Pancreas (tissue), 10 donors: ENCODE measurements at regions not wholly inside any gene's neighbourhood (a gene's known extent, or its start where the extent isn't known, plus 50 kb on each side); places are given as distances from the start of the nearest gene placed in this dataset.

Source experiments
- ATAC-seq, 4 donors: fragments of 200-7000 bp; cut with Tn5 transposase; one replicate each; pipeline versions ENCODE4 v1.8.0 to v1.9.1; 2020; ENCODE audit warnings: mild to moderate bottlenecking in 4 of 4, moderate library complexity in 4 of 4
- DNase-seq, 6 donors: peaks; one replicate each; pipeline ENCODE4 v3.0.0-alpha.2; 2020
- FAIRE-seq: peaks from 2 replicates; lab custom pipeline; 2012; peaks lifted over from hg19 to GRCh38; lab: Jason Lieb, UNC
- H3K27ac ChIP-seq, 4 donors: fragments of 200-600 bp; sonication (generic); 1 replicate in 3 of 4; 2 replicates in 1 of 4; pipeline versions ENCODE4 v1.5.0 to v1.8.0; 2020
- H3K27me3 ChIP-seq, 4 donors: fragments of 200-600 bp; one replicate each; pipeline ENCODE4 v1.8.0; 2021
- H3K36me3 ChIP-seq, 3 donors: fragments of 200-600 bp; sonication (generic) in 1 of 3; one replicate each; pipeline versions ENCODE4 v1.5.0 to v1.8.0; 2020 to 2021
- H3K4me1 ChIP-seq, 3 donors: fragments of 200-600 bp; one replicate each; pipeline ENCODE4 v1.8.0; 2021
- H3K4me3 ChIP-seq, 4 donors: fragments of 200-600 bp; sonication (generic) in 2 of 4; one replicate each; pipeline versions ENCODE4 v1.5.0 to v1.8.0; 2020 to 2021
- H3K9me3 ChIP-seq, 4 donors: fragments of 200-600 bp; one replicate each; pipeline ENCODE4 v1.8.0; 2021
- WGBS, 2 donors: extraction: QIAGEN DNeasy Blood & Tissue Kit; methylation state at CpG; one replicate each; pipeline ENCODE4 v1.1.7; 2013; 5-methylcytosine and 5-hydroxymethylcytosine counted together
- intact Hi-C, 3 donors: fragments of 100-400 bp; cut with DNase I; formaldehyde crosslinking; loops; one replicate each; pipeline versions ENCODE4 v1.11.1 to v1.14.2; 2022
- TF ChIP-seq, protein P1 (sequence below), 4 donors: fragments of 200-600 bp; sonication (generic) in 3 of 4; IDR thresholded peaks; one replicate each; pipeline versions ENCODE4 v1.5.0 to v1.8.0; 2021; ENCODE audit warnings: antibody characterized with exemption in 4 of 4
- donor health status: healthy with polysubstance abuse.
- donor health status: DM: no; HTN: no; CAD: no; lungs with moderate emphysema.
- donor health status: DM: no; HTN: no; CAD: no.
- donor health status: control.
- donor health status: control.
- donor health status: Bipolar disorder and iron deficiency.
- donor health status: DM: yes; HTN: yes; CAD: no.
- donor health status: DM: no; HTN: no; CAD: no.
- donor health status: DM: no; HTN: no; CAD: no.
- donor health status: DM: yes; HTN: yes; CAD: no.

DNA sequence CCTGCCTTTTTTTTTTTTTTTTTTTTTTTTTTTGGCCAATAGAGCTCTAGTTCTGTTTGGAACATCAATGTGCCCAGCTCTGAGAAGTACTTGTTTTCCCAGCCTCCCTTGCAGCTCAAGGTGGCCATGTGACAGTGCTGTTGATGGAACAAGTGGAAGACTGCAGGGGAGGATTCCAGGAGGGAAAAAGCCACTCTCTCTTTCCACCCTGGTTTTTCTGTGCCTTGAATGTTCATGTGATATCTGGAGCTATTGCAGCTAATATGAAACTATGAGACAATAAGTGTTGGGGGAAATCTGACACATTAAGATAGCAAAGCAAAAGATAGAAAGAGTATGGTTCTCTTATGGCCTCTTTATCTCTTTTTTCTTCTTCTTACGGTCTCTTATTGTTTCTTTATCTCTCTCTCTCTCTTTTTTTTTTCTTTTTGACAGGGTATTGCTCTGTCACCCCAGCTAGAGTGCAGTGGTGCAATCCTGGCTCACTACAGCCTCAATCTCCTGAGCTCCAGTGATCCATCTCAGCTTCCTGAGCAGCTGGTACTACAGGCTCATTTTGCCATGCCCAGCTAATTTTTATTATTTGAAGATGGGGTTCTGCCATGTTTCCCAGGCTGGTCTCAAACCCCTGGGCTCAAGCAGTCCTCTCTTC, 192.0 kb upstream of the LNX1 start:
- Histone ChIP-seq H3K36me3 (no peaks in the 10 kb centered on the region), H3K9me3 (no peaks in the 10 kb centered on the region), H3K4me1 (no peaks in the 10 kb centered on the region), H3K27ac (no peak overlapping the region), H3K4me3 (no peak overlapping the region), H3K27me3 (no peaks in the 10 kb centered on the region)
- DNase-seq (no peak), FAIRE-seq (no peak), ATAC-seq (no peak)
- 56 to 66% methylated on average over 1 of the region's 1 CpG for WGBS, 2 donors
- intact Hi-C loops, result no loop called here
- TF ChIP-seq, protein P1, sequence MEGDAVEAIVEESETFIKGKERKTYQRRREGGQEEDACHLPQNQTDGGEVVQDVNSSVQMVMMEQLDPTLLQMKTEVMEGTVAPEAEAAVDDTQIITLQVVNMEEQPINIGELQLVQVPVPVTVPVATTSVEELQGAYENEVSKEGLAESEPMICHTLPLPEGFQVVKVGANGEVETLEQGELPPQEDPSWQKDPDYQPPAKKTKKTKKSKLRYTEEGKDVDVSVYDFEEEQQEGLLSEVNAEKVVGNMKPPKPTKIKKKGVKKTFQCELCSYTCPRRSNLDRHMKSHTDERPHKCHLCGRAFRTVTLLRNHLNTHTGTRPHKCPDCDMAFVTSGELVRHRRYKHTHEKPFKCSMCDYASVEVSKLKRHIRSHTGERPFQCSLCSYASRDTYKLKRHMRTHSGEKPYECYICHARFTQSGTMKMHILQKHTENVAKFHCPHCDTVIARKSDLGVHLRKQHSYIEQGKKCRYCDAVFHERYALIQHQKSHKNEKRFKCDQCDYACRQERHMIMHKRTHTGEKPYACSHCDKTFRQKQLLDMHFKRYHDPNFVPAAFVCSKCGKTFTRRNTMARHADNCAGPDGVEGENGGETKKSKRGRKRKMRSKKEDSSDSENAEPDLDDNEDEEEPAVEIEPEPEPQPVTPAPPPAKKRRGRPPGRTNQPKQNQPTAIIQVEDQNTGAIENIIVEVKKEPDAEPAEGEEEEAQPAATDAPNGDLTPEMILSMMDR (IDR thresholded peaks at IDR 0.05), result no peak

DNA sequence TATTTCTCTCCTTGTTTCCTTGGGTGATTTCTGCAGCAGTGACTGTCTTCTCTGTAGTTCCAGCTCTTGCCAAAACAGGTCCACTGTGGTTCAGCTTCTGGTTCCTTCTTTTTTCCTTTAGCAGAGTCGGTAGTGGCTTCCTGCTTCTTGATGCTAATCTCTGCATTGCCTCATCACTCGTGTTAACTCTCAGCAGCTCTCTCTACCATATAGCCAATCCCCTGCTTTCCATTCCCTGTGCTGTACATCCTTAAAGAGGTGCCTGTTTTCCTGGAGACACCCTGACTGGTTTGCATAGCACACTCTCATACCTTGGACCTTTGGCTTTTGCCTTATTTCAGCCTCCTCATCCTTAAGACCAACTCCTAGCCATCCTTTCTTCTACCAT, 191.2 kb upstream of the LNX1 start:
- DNase-seq (no peak), ATAC-seq (peak in 1 of 4 donors; percentile 28), FAIRE-seq (no peak)
- Histone ChIP-seq H3K4me3 (no peak overlapping the region), H3K36me3 (no peaks in the 10 kb centered on the region), H3K27ac (no peak overlapping the region), H3K4me1 (no peaks in the 10 kb centered on the region), H3K9me3 (no peaks in the 10 kb centered on the region), H3K27me3 (no peaks in the 10 kb centered on the region)
- WGBS, 2 donors, result 36 to 50% methylated on average over 2 of the region's 2 CpGs
- intact Hi-C loops, result no loop called here
- TF ChIP-seq, protein P1 (IDR thresholded peaks at IDR 0.05), result no peak

DNA sequence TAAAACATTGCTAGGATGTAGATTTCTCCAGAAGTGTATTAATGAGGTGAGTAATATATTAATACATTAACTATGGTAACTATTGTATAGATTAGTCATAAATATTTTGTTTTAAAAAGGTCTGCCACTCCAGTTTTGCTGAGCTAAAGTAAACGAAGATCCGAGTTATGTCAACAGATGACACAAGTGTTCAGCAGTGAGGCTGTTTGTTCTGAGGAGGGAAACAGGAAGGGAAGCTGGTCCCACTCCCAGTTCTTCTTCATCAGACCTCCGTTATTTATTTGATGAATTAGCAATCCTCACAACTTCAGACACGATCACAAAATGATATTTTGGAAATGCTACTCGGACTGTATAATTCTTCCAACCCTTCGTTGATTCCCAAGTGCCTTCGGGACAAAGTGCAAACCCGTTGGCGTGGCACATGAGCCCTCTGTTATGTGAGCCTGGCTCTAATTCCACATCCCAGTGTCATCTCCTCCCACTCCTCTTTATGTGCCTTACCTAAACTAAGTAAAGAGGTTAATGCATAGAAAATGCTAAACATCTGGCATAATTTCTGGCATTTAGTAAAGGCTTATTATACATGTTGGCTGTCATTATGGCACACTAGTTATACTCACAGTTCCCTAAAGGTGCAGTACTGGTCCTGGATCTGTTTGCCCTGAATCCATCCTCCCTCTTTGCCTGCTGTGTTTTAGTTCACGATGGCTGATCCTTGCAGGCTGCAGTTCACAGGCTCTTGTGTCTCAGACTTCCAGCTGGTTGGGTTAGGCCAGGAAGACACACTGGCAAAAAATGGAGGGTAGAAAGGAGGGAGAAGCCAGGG, 190.6 kb upstream of the LNX1 start:
- DNase-seq, result no peak
- TF ChIP-seq, protein P1 (IDR thresholded peaks at IDR 0.05), result no peak
- intact Hi-C loops, result no loop called here
- Histone ChIP-seq H3K36me3 (no peaks in the 10 kb centered on the region), H3K27ac (no peak overlapping the region), H3K9me3 (no peaks in the 10 kb centered on the region), H3K4me3 (no peak overlapping the region), H3K4me1 (no peaks in the 10 kb centered on the region), H3K27me3 (no peaks in the 10 kb centered on the region)
- 43% methylated on average over 10 of the region's 10 CpGs for WGBS, 2 donors
- ATAC-seq, result peak in 1 of 4 donors; percentile 63
- no peak for FAIRE-seq

DNA sequence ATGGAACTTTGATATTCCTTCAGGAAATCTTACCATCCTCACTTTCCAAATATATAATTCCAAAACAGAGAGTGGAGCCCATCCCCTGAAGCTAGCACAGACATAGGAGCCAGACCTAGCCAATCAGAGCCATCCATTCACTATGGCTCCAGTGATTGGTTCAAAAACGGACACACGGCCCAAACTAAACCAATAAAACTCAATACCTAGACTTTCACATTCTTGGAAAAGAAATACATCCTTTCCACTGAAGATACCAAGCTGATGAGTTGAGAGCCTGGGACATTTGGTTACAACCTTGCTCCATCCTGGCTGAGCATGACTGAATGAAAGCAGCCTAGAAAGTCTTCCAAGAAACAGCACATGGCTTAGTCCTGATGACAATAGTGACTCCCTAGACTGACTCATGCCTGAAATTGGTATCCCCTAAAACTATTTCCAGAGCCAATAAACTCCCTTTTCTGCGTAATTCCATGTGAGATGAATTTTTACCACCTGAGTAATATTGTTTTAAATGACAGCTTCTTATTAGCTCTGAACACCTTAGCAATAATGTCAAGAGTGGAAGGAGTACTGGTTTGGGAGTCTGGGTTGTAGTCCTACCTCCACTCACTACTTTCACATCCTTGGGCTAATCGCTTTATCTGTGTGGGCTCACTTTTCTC, 189.6 kb upstream of the LNX1 start:
- Histone ChIP-seq H3K4me1 (no peaks in the 10 kb centered on the region), H3K4me3 (no peak overlapping the region), H3K9me3 (no peaks in the 10 kb centered on the region), H3K27ac (no peak overlapping the region), H3K27me3 (no peaks in the 10 kb centered on the region), H3K36me3 (no peaks in the 10 kb centered on the region)
- ATAC-seq (no peak), DNase-seq (no peak), FAIRE-seq (no peak)
- WGBS, 2 donors, result 77 to 96% methylated on average over 4 of the region's 4 CpGs
- intact Hi-C loops, result no loop called here
- TF ChIP-seq, protein P1 (IDR thresholded peaks at IDR 0.05), result no peak
